ENCODE measurements at regions not wholly inside any gene's neighbourhood (a gene's known extent, or its start where the extent isn't known, plus 50 kb on each side); places are given as distances from the start of the nearest gene placed in this dataset.

DNA sequence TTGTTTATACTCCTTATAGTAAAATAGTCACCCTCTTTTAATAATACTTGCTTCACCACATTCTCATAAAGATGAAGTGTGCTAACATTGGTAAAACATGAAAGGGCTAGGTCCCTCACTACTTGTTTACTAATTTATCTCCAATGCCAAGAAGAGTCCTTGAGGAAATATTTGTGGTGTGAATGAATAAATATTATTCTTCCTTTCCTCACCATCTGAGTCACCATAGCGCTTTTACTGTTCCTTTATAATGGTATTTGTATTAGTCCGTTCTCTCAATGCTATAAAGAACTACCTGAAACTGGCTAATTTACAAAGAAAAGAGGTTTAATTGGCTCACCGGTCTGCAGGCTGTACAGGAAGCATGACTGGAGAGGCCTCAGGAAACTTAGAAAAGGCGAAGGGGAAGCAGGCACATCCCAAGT lies 222.8 kb upstream of the ZRANB2 start:
- TF ChIP-seq, protein P1, sequence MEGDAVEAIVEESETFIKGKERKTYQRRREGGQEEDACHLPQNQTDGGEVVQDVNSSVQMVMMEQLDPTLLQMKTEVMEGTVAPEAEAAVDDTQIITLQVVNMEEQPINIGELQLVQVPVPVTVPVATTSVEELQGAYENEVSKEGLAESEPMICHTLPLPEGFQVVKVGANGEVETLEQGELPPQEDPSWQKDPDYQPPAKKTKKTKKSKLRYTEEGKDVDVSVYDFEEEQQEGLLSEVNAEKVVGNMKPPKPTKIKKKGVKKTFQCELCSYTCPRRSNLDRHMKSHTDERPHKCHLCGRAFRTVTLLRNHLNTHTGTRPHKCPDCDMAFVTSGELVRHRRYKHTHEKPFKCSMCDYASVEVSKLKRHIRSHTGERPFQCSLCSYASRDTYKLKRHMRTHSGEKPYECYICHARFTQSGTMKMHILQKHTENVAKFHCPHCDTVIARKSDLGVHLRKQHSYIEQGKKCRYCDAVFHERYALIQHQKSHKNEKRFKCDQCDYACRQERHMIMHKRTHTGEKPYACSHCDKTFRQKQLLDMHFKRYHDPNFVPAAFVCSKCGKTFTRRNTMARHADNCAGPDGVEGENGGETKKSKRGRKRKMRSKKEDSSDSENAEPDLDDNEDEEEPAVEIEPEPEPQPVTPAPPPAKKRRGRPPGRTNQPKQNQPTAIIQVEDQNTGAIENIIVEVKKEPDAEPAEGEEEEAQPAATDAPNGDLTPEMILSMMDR (conservative IDR thresholded peaks at IDR 0.05; ENCODE audit: low read depth, low read length): no peak
- TF ChIP-seq EZH2 (IDR thresholded peaks at IDR 0.05; ENCODE audit: borderline replicate concordance, low read depth, low read length, poor library complexity, severe bottlenecking): no peak

Measured in A673 (cell line).